Transverse colon (tissue), 4 donors: ENCODE measurements at regions not wholly inside any gene's neighbourhood (a gene's known extent, or its start where the extent isn't known, plus 50 kb on each side); places are given as distances from the start of the nearest gene placed in this dataset.

Experiments
- CTCF ChIP-seq, 5 experiments: fragments of 200-600 bp in 3 of 5; fragments of 450-650 bp in 2 of 5; sonication (generic) in 3 of 5; IDR thresholded peaks; 1 replicate in 2 of 5; 2 replicates in 3 of 5; pipeline ENCODE4 v1.5.1; 2016 to 2017; ENCODE audit warnings: antibody characterized with exemption in 5 of 5, inconsistent platforms in 3 of 5, mild to moderate bottlenecking in 2 of 5, moderate library complexity in 1 of 5
- EP300 ChIP-seq: sonication (generic); formaldehyde crosslinking; IDR thresholded peaks from one replicate; pipeline ENCODE4 v1.6.1; 2017; ENCODE audit warnings: antibody characterized with exemption, low read depth
- POLR2A ChIP-seq: fragments of 450-650 bp; IDR thresholded peaks from one replicate; pipeline ENCODE4 v1.6.1; 2016; ENCODE audit warnings: antibody characterized with exemption, mild to moderate bottlenecking, moderate library complexity
- POLR2AphosphoS5 ChIP-seq, 3 donors: sonication (generic); formaldehyde crosslinking; IDR thresholded peaks; one replicate each; pipeline ENCODE4 v1.6.1; 2016; ENCODE audit warnings: antibody characterized with exemption in 3 of 3

- no peak for TF ChIP-seq CTCF (IDR thresholded peaks at IDR 0.05)
- TF ChIP-seq POLR2A: no peak
- TF ChIP-seq POLR2AphosphoS5 (IDR thresholded peaks at IDR 0.05): no peak
- TF ChIP-seq EP300: no peak
Measured at GRCh38 chr22:47284822-47285221, 522.4 kb downstream of the TBC1D22A start.
